H1 (cell line): ENCODE measurements at regions not wholly inside any gene's neighbourhood (a gene's known extent, or its start where the extent isn't known, plus 50 kb on each side); places are given as distances from the start of the nearest gene placed in this dataset.

ENCODE experiments used
- ATF2 ChIP-seq: IDR thresholded peaks from 2 replicates; pipeline ENCODE4 v1.6.1; 2012; ENCODE audit warnings: low read length, inconsistent platforms
- BACH1 ChIP-seq: IDR thresholded peaks from 2 replicates; pipeline ENCODE4 v1.6.1; 2012; ENCODE audit warnings: low read length, improper control_type of control experiment
- CBX5 ChIP-seq: fragments of 300-800, 300-1000 bp; sonication (generic); IDR thresholded peaks from 2 replicates; pipeline ENCODE4 v1.7.1; 2016; ENCODE audit warnings: antibody characterized with exemption, low read length, low read depth
- CHD7 ChIP-seq: fragments of 300-600 bp; sonication (generic); IDR thresholded peaks from 2 replicates; pipeline ENCODE4 v1.7.1; 2012; ENCODE audit warnings: low read length, moderate library complexity, mild to moderate bottlenecking, inconsistent platforms; ENCODE audit not compliant: insufficient replicate concordance
- JUND ChIP-seq: IDR thresholded peaks from 2 replicates; pipeline ENCODE4 v1.6.1; 2011; ENCODE audit warnings: mild to moderate bottlenecking, improper control_type of control experiment, low read length
- RAD21 ChIP-seq, 2 experiments: IDR thresholded peaks in 1 of 2; conservative IDR thresholded peaks in 1 of 2; 2 replicates each; pipeline ENCODE4 v1.6.1; 2011; ENCODE audit warnings: low read depth in 2 of 2, low read length in 2 of 2, improper control_type of control experiment in 1 of 2, inconsistent platforms in 1 of 2, mild to moderate bottlenecking in 1 of 2, moderate library complexity in 1 of 2
- RFX5 ChIP-seq: IDR thresholded peaks from 2 replicates; pipeline ENCODE4 v1.6.1; 2011; ENCODE audit warnings: low read depth, low read length, improper control_type of control experiment, borderline replicate concordance
- SAP30 ChIP-seq: fragments of 300-600 bp; sonication (generic); IDR thresholded peaks from 2 replicates; pipeline ENCODE4 v1.7.1; 2012; ENCODE audit warnings: low read length, moderate library complexity, mild to moderate bottlenecking, inconsistent platforms; ENCODE audit not compliant: insufficient read depth, insufficient replicate concordance
- SRF ChIP-seq: IDR thresholded peaks from 2 replicates; pipeline ENCODE4 v1.6.1; 2011; ENCODE audit warnings: mild to moderate bottlenecking, low read depth, low read length, moderate library complexity
- ZNF274 ChIP-seq: IDR thresholded peaks from 2 replicates; pipeline ENCODE4 v1.7.0; 2012; ENCODE audit warnings: low read length, borderline replicate concordance; ENCODE audit errors: extremely low read depth

- TF ChIP-seq CHD7 (no peak), SRF (no peak), ATF2 (no peak), RFX5 (no peak), BACH1 (no peak), CBX5 (no peak), JUND (no peak), ZNF274 (no peak), RAD21 (IDR thresholded peaks at IDR 0.05 in 1 of 2, conservative IDR thresholded peaks at IDR 0.05 in 1 of 2; ENCODE audit: low read depth in 2 of 2, low read length in 2 of 2) (no peak), SAP30 (no peak)
Observed at GRCh38 chr11:90330632-90331031, 107.8 kb upstream of the CHORDC1 start (continued).
